HG02981 (cell line): ENCODE measurements at regions not wholly inside any gene's neighbourhood (a gene's known extent, or its start where the extent isn't known, plus 50 kb on each side); places are given as distances from the start of the nearest gene placed in this dataset.
"Not testable (repeated sequence)": the region's sequence is repeated elsewhere in the genome, so short reads cannot be mapped to it uniquely, and the experiment has no call there.

Experiments used
- ATAC-seq: cut with Tn5 transposase; IDR thresholded peaks from one replicate; pipeline ENCODE4 v1.9.1; 2021; ENCODE audit warnings: mild to moderate bottlenecking, moderate library complexity; ENCODE audit not compliant: unreplicated experiment

DNA sequence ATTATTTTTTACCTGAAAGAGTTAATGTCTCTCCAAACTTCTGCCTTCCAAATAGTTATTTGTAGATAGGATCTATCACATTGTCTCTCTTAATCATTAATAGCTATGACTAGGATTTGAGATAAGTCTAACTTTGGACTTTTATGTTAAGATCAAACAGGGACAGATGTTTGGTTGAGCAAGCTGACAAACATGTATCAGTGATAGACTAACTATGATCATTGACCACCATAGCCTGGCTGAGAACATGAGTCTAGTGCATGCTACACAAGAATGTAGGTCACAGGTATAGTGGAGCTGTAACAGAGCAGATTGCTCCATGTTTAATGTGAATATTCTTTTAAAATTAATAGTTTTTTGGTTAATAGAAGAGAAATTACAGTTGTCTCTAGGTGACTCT, 52.0 kb downstream of the SYT15B start:
- not testable (repeated sequence) for ATAC-seq

DNA sequence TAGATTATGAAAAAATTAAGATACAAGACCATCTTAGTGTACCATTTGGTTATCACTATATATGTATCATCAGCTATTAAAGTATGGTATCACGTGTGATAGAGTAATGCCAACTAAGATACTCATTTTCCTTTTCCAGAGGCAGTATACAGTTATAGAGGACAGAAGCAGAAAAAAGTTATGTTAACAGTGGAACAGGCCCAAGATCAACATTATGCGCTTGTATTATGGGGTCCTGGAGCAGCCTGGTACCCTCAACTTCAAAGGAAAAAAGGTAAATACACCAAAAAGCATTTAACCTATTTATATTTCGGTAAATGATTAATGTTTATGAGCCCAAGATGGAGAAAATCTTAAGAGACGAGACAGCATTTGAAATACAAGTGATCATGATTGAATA, 52.9 kb downstream of the SYT15B start:
- ATAC-seq = not testable (repeated sequence)

DNA sequence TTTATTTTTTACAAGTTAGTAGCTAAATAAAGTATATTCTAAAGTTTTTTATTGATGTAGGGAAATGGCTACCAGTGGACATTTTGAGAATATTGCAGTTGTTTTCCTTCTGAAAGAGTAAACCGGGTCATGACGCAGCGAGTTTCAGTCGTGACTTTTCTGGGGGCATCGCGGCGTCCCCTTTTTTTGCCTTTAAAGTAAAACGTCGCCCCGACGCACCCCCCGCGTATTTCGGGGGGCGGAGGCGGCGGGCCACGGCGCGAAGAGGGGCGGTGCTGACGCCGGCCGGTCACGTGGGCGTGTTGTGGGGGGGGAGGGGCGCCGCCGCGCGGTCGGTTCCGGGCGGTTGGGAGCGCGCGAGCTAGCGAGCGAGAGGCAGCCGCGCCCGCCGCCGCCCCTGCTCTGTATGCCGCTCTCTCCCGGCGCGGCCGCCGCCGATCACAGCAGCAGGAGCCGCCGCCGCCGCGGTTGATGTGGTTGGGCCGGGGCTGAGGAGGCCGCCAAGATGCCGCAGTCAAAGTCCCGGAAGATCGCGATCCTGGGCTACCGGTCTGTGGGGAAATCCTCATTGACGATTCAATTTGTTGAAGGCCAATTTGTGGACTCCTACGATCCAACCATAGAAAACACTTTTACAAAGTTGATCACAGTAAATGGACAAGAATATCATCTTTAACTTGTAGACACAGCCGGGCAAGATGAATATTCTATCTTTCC, 57.5 kb downstream of the SYT15B start:
- peak; percentile 87 for ATAC-seq

DNA sequence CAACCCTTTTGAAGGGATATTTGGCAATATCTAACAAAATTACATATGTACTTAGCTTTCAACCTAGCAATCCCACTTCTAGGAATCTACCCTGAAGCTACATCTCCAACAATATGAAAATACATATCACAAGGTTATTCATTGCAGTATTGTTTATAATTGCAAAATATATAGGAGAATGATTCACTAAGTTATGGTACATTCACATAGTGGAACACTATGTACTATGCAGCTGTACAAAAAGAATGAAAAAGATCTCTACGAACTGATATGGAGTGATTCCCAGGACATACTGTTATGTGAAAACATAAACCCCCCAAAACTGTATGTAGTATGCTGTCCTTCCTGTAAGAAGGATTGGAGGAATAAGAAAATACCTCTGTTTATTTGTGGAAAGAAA, 62.1 kb downstream of the SYT15B start:
- ATAC-seq = not testable (repeated sequence)

DNA sequence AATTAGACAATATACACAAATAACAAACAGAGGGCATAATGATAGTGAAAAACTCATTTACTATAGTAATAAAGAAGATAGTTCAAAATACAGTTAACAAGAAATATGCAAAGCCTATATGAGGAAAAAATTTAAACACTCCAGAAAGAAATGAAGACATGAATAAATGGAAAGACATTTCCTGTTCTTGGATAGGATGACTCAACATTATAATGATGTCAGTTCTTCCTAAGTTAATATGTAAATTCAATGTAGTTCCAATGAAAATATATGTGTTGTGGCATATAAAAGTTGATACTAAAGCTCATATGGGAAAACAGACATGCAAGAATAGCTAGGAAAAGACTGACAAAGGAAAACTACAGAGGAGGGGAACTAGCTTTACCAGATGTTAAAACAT, 63.5 kb downstream of the SYT15B start:
- ATAC-seq = not testable (repeated sequence)

DNA sequence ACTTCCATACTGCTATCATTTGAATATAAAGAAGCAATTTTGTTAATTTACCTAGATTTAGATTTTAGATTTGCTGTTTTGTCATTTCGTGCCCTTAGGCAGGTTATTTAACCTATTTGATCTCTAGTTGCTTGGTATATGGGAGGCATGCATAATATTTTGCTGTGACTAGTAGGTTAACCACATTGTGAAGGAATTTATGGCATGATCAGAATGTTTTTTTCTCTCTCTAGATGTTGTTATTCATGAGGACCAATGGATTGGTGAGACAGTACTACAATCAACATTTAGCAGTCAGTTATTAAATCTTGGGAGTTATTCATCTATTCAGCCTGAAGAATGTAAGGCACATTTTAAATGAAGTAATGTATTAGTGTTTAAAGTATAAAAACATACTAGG, 67.2 kb downstream of the SYT15B start:
- not testable (repeated sequence) for ATAC-seq

DNA sequence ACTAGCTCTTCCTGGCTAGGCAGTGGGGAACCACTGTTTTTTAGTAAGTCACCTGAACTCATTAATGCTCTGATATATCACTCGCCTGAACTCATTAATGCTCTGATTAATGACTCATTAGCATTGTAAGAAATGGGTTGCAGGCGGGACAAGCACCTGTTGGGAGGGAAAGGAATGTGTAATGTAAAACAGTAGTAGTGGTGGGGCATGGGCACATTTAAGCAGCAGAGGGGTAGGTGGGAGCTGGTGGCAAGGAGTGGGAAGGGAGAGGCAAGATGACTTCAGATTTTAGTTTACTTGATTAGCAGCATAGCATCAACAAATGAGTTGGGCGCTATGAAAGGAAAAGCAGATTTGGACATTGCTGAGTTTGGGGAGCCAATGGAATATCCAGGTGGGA, 68.2 kb downstream of the SYT15B start:
- not testable (repeated sequence) for ATAC-seq

DNA sequence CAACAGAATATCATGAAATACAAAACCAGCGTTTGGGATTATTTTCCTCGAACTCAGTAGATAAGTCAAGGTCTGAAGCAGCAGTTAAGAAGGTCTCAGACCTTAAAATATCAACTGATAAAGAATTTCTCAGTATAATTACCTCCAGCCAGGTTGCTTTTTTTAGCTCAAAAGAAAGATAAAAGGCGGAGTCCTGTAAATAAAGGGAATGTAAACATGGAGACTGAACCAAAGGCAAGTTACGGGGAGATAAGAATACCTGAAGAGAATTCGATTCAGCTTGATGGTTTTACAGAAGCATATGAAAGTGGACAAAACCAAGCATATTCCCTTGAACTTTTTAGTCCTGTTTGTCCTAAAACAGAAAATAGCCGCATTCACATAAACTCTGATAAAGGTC, 73.1 kb downstream of the SYT15B start:
- not testable (repeated sequence) for ATAC-seq

DNA sequence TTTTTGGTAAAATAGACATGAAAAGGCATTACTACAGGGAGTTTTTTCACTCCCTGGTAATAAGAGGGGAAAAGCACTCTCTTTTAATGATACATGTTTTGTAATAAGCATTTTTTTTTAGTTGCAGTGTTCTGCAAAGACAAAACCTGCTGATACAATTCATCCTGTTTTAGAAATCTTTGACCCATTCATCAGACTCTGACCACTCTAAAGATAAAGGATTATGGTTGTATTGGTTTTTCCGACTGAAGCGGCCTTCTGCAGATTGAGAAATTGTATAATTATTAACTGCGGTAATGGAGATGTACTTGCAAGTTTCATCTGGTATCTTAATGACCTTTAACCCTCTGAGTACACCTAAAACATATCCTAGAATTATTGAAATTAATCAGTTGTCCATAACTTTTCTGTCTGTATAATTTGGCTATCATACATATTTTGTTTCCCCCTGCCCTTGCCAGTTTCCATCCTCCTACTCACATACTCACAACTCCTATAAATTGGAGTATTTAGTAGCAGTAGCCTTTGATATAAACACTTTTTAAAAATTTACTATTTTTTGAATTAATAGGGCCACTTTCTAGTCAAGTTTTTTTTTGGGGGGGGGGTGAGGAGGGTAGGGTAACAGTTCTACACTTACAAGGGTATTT, 79.4 kb downstream of the SYT15B start:
- ATAC-seq = not testable (repeated sequence)

DNA sequence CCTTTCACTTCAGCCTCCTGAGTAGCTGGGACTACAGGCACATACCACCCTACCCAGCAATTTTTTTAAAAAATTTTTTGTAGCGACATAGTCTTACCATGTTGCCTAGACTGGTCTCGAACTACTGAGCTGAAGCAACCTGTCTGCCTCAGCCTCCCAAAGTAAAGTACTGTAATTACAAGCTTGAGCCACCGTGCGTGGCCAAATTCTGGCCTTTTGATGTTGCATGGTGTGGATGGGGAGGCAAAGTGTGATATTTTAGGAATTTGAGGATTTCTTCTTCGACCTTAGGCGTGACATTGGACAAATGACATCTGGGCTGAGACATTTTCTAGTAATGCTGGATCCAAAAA, 81.8 kb downstream of the SYT15B start:
- not testable (repeated sequence) for ATAC-seq

DNA sequence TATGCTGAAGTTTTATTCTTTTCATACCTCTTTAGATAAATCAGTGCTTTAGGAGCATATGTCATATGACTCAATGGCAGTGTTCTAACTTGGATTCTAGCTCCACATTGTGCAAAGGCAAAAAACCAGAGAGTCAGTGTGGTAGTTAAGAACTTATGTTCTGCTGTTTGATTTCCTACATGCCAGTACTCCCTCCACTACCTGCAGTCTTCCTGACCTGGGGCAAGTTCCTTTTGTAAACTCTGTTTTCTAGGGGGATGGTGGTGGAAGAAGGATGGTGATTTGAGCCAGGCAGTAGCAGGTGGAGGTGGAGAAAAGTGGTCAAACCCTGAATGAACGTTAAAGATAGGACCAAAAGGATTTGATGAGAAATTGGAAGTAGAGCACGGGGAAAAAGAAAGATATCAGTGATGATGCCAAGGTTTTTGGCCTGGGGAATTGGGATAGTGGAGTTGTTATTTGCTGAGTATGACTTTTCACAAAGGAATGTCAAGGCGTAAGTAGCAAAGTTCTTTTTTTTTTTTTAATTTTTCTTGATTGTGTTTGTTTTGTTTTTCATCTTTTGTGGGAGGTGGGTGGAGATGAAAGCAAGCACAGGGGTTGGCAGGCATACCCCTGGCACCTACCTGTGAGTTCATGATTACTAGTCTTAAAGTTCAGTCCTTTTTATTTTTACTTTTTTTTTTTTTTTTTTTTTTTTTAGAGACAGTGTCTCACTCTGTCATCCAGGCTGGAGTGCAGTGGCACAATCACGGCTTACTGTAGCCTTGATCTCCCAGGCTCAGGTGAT, 82.3 kb downstream of the SYT15B start:
- ATAC-seq = not testable (repeated sequence)

DNA sequence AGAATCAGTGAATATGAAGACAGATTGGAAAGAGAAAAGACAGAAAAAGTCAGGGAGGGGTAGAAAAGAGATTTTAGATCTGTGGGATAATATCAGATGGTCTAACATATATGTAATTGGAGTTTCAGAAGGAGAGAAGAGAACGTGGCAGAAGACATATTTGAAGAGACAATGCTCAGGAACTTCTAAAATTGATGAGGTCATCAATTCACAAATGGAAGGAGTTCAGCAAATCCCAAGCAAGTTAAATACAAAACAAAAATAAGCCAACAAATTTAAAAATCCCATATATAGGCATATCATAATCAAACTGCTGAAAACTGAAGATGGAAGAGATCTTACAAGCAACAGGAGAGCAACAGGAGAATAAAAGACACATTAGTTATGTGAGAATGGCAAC, 87.3 kb downstream of the SYT15B start:
- ATAC-seq = not testable (repeated sequence)

DNA sequence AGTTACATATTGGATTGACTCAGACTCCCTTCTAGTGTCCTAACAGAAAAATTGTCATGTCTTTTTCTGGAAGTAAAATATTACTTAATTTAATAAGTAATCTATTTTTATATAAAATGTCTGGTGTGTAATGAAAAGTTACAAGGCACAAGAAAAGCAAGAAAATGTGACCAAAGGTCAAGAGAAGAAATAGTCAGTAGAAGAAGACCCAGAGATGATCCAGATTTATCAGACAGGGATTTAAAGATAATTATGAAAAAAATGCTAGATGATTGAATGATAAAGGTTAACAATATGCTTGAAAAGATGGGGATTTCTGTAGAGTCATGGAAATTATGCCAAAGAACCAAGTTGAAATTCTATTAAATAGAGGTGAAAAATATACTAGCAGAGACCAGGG, 87.8 kb downstream of the SYT15B start:
- ATAC-seq = not testable (repeated sequence)

DNA sequence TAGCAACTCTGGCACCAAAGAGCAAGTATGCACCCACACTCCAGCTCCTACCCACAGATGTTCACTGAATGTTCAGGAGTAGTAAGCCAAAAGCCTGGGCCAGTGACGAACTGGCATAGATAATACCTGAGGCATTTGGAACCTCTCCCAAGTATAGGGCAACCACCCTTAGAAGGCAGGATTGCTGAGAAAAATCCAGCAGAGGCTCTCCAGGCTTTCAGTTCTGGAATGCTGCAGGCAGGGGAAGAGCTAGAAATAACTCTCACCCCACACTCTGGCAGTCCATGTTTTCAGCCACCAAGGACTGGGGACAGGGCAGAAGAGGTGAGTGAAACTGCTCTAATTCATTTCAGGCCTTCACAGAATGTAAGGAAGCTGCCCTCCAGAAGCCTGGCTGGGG, 90.3 kb downstream of the SYT15B start:
- not testable (repeated sequence) for ATAC-seq

DNA sequence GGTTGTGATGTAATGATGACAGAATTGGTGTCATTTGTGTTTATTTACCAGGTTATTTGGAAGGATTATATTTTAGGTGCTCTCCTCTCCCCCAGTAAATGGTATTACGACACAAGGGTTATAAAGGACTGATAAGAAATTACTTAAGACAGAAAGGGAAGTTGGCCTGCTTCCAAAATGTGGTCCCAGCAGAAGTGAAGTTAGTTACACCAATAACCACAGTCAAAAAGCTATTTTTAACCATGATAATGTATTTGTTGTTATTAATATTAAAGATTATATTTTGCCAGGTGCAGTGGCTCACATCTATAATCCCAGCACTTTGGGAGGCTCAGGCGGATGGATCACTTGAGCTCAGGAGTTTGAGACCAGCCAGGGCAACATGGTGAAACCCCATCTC, 92.5 kb downstream of the SYT15B start:
- not testable (repeated sequence) for ATAC-seq

DNA sequence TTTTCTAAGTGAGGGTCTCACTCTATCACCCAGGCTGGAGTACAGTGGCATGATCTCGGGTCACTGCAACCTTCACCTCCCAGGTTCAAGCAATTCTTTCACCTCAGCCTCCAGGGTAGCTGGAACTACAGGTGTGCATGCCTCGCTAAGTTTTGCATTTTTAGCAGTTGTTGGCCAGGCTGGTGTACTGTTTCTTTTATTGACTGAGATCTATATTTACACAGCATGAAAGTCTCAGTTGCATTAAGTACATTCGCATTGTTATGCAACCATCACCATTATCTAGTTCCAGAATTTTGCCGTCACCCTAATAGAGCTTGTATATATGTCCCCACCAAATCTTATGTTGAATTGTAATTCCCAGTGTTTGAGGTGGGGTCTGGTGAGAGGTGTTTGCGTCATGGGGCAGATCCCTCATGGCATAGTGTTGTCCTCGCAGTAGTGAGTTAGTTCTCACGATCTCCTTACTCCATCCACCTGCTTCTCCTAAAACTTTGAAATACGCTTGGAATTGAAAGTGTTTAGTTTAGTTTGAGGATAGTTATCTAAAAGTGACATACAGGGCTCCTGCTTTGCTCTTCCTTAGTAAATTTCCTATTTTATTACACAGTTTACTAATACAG, 101.3 kb downstream of the SYT15B start:
- not testable (repeated sequence) for ATAC-seq

DNA sequence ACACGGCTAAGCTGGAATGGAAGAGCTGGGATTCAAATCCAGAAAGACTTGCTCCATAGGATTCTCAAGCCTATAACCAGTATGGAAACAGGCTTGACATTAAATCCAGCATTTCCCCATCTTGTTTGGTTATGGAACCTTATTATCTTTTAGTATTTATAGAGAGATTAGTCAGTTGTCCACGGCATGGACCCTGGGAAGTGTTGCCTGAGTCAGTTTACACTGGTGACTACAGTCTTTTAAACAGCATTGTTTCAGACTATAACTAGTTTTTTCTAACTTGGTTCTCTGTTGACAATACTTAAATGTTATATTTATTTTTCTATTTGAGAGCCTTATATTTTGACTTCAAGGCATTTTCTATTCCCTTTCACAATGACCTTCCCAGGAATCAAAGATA, 106.7 kb downstream of the SYT15B start:
- not testable (repeated sequence) for ATAC-seq

DNA sequence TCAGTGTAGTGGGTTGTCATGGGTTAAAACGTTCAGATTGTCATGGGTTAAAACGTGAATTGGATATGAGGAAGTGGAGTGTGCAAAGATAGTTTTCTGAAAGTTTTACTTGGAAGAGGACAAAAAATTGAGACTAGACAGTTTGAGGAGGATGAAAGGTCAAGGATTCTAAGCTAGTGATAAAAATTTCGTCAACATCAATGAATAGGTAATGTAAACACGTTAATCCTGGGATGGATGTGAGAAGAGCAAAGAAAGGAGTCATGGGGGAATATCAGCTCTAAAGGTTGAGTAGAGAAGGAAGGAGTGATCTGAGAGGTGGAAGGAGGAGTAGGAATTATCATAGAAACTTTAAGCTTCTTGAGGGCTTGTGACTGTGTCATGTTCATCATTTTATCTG, 109.2 kb downstream of the SYT15B start:
- ATAC-seq = not testable (repeated sequence)

DNA sequence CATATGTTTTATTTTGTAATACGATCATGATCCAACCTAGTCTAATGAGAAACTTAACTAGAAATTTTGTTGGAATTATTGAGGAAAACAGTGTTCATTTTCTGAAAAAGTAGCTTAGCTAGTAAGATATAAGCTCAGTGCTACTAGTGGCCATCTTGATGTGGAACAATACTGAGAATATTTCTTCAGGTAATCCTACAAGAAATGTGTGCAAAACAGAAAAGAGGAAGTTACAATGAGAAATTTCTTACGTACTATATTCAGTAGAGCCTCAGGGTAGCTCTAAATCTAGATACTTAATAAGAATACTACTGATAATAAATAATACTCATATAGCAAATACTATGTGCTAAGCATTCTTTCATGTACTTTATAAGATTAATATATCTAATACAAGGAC, 114.8 kb downstream of the SYT15B start:
- ATAC-seq = not testable (repeated sequence)

DNA sequence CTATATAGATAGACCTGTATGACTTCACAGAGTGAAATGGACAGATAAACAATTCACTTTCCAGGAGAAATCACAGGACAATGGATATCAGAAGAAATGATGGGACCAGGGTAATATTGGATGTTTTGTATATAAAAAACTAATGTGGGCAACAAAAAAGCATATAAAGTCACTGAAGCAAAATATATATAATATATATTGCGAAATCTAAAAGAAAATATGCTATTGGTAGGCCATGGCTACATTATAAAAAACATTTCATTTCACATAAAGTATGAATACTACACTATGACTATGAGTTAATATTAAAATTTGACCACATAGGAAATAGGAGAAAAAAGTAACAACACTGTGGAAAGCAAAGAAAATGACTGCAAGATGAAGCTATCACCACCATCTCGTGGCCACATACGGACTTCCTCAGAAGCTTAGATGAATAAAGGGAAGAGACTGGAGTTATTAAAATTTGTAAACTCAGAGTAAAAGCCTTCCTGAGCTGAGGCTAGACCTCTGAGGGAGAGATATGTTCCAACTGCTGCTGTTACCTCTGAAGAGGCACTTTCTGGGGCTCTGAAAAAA, 115.8 kb downstream of the SYT15B start:
- not testable (repeated sequence) for ATAC-seq

DNA sequence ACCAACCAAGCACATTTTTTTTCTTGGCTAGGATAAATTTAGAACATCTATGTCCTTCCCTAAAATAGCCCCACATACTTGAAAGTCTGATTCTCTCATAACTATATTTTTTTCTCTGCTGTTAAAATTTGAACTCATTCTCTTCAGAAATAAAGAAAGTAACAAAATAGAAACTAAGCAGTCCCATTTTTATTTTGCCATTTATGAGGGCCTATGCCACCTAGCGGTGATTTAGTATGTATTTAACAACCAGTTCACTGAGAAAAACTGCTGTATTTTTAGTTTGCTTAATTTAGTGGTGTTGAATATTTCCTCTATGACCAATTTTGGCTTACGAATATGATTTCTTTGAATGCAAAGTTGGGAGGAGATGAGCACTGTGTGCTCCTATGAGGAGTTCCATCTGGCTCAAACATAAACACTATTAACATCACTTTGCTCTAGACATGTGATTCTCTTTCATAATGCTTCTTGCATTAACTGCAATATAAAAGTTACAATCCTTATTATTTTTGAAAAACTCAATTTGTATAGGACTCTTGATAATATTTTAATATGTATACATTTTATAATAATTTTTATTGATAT, 116.6 kb downstream of the SYT15B start:
- ATAC-seq = not testable (repeated sequence)
